B cell (primary cell): ENCODE measurements at regions not wholly inside any gene's neighbourhood (a gene's known extent, or its start where the extent isn't known, plus 50 kb on each side); places are given as distances from the start of the nearest gene placed in this dataset.

ENCODE experiments used
- ATAC-seq: fragments of 200-7000 bp; cut with Tn5 transposase; one replicate; pipeline ENCODE4 v1.10.0; 2021; ENCODE audit warnings: low read depth, mild to moderate bottlenecking, moderate number of reproducible peaks, moderate library complexity
- CTCF ChIA-PET: fragments of 350-600 bp; sonication (Branson Sonifier 250); formaldehyde crosslinking; loops from one replicate; lab custom pipeline; 2021; ENCODE audit warnings: antibody characterized with exemption, inconsistent platforms; lab: Charles Lee
- POLR2A ChIA-PET: fragments of 350-600 bp; sonication (Branson Sonifier 250); formaldehyde crosslinking; loops from one replicate; lab custom pipeline; 2021; ENCODE audit warnings: antibody characterized with exemption; lab: Charles Lee
- DNase-seq: peaks from one replicate; pipeline ENCODE4 v3.0.0; 2013
- H2AFZ ChIP-seq: 2 replicates; pipeline ENCODE4 v1.6.1; 2012; ENCODE audit warnings: mild to moderate bottlenecking, low read depth, low read length; ENCODE audit not compliant: insufficient read depth, poor library complexity, severe bottlenecking
- H3K27ac ChIP-seq, 2 donors: 1 replicate in 1 of 2; 2 replicates in 1 of 2; pipeline ENCODE4 v1.5.1; 2012 to 2013; ENCODE audit warnings: low read length in 2 of 2, mild to moderate bottlenecking in 2 of 2, moderate library complexity in 1 of 2
- H3K27me3 ChIP-seq, 4 experiments: fragments of 200-600 bp in 1 of 4; sonication (generic) in 1 of 4; replicated peaks in 1 of 4; 1 replicate in 2 of 4; 2 replicates in 2 of 4; pipeline versions ENCODE4 v1.6.1 to v1.7.0; 2013 to 2016; ENCODE audit warnings: low read length in 3 of 4, mild to moderate bottlenecking in 2 of 4, mixed read lengths in 1 of 4, moderate library complexity in 1 of 4; ENCODE audit not compliant: insufficient read depth in 4 of 4, control insufficient read depth in 3 of 4; ENCODE audit errors: control extremely low read depth in 1 of 4
- H3K36me3 ChIP-seq, 2 experiments: replicated peaks in 1 of 2; 1 replicate in 1 of 2; 2 replicates in 1 of 2; pipeline versions ENCODE4 v1.6.1 to v1.7.1; 2013; ENCODE audit warnings: low read length in 1 of 2; ENCODE audit not compliant: insufficient read depth in 2 of 2, control insufficient read depth in 1 of 2; ENCODE audit errors: control extremely low read depth in 1 of 2, extremely low read depth in 1 of 2
- H3K4me1 ChIP-seq, 2 donors: fragments of 200-600 bp in 1 of 2; sonication (generic) in 1 of 2; 1 replicate in 1 of 2; 2 replicates in 1 of 2; pipeline versions ENCODE4 v1.5.1 to v1.6.1; 2013 to 2017; ENCODE audit warnings: low read length in 2 of 2; ENCODE audit not compliant: control insufficient read depth in 2 of 2, insufficient read depth in 2 of 2
- H3K4me2 ChIP-seq: replicated peaks from 2 replicates; pipeline ENCODE3; 2012; ENCODE audit warnings: mild to moderate bottlenecking, low read depth, low read length; ENCODE audit not compliant: poor library complexity, severe bottlenecking
- H3K4me3 ChIP-seq, 5 experiments: fragments of 200-600 bp in 1 of 5; sonication (generic) in 1 of 5; 1 replicate in 3 of 5; 2 replicates in 2 of 5; pipeline versions ENCODE4 v1.5.1 to v1.7.0; 2011 to 2016; ENCODE audit warnings: low read length in 4 of 5, mild to moderate bottlenecking in 4 of 5, low read depth in 2 of 5, control low read depth in 1 of 5, moderate library complexity in 1 of 5; ENCODE audit not compliant: insufficient read depth in 1 of 5; ENCODE audit errors: control extremely low read depth in 1 of 5, extremely low read depth in 1 of 5
- H3K79me2 ChIP-seq: fragments of 200-600 bp; sonication (generic); one replicate; pipeline ENCODE4 v1.6.0; 2016; ENCODE audit warnings: low read length; ENCODE audit not compliant: control insufficient read depth, insufficient read depth
- H3K9ac ChIP-seq: fragments of 200-600 bp; sonication (generic); 2 replicates; pipeline ENCODE4 v1.6.1; 2017; ENCODE audit warnings: mild to moderate bottlenecking, low read length, moderate library complexity
- H3K9me3 ChIP-seq, 3 donors: one replicate each; pipeline versions ENCODE4 v1.6.1 to v1.7.1; 2013; ENCODE audit warnings: low read length in 2 of 3; ENCODE audit not compliant: control insufficient read depth in 2 of 3, insufficient read depth in 1 of 3; ENCODE audit errors: control extremely low read depth in 1 of 3
- H4K20me1 ChIP-seq: 2 replicates; pipeline ENCODE4 v1.6.0; 2012; ENCODE audit warnings: mild to moderate bottlenecking, low read length; ENCODE audit not compliant: insufficient read depth, control insufficient read depth, poor library complexity, severe bottlenecking
- H3K27ac Mint-ChIP-seq: one replicate; pipeline ENCODE4 v1.8.0; 2021; ENCODE audit warnings: mixed read lengths
- H3K27me3 Mint-ChIP-seq: one replicate; pipeline ENCODE4 v1.8.0; 2021; ENCODE audit warnings: mixed read lengths
- H3K4me1 Mint-ChIP-seq: one replicate; pipeline ENCODE4 v1.8.0; 2021; ENCODE audit warnings: mixed read lengths
- H3K4me3 Mint-ChIP-seq: one replicate; pipeline ENCODE4 v1.8.0; 2021; ENCODE audit warnings: mixed read lengths
- H3K9me3 Mint-ChIP-seq: one replicate; pipeline ENCODE4 v1.8.0; 2022; ENCODE audit warnings: mixed read lengths; ENCODE audit not compliant: insufficient read depth
- EZH2 ChIP-seq: IDR thresholded peaks from 2 replicates; pipeline ENCODE4 v1.6.1; 2012; ENCODE audit warnings: borderline replicate concordance, low read depth, mild to moderate bottlenecking, moderate library complexity, low read length; ENCODE audit not compliant: insufficient read depth, poor library complexity, severe bottlenecking
- WGBS: methylation state at CpG from one replicate; pipeline ENCODE4 v1.1.5; 2013; ENCODE audit warnings: missing lambda C conversion rate; ENCODE audit not compliant: insufficient coverage; 5-methylcytosine and 5-hydroxymethylcytosine counted together
- intact Hi-C: fragments of 100-400 bp; cut with micrococcal nuclease; formaldehyde crosslinking; loops from one replicate; pipeline ENCODE4 v1.10.0; 2022
- TF ChIP-seq, protein P1 (sequence below): fragments of 200-600 bp; IDR thresholded peaks from one replicate; pipeline ENCODE4 v1.8.0; 2022; ENCODE audit warnings: antibody characterized with exemption, mild to moderate bottlenecking

DNA sequence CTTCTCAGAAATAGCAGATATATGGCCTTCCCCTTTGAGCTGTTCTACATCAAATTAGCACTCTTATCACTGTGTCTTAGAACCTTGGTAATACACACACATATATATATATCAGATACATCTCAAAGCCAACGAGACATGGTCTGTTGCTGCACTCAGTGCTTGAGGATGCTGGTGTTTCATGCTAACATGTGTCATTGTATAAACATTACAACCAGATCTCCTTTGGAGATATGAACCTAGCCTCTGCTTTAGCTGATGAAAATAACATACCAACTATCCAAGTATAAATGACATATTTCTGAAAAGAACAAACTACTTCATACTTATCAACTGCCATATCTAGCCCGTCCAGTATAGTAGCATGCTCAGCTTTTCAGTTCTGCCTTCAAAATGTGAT lies 226.7 kb upstream of the HNRNPA3 start:
- Histone ChIP-seq H3K79me2 (no peaks in the 10 kb centered on the region), H3K4me2 (no peak overlapping the region), H3K9me3 (no peaks in the 10 kb centered on the region), H3K36me3 (no peaks in the 10 kb centered on the region), H3K9ac (no peak overlapping the region), H3K27me3 (peaks cover 0 to 4% (median 0%) of the 10 kb centered on the region in 4 experiments), H3K27ac (no peak overlapping the region), H3K4me3 (no peak overlapping the region), H4K20me1 (no peaks in the 10 kb centered on the region), H2AFZ (no peak overlapping the region), H3K4me1 (no peaks in the 10 kb centered on the region)
- intact Hi-C loops, result no loop called here
- no peak for DNase-seq
- Mint-ChIP-seq H3K27ac (no peak overlapping the region), H3K9me3 (no peaks in the 10 kb centered on the region), H3K4me3 (no peak overlapping the region), H3K27me3 (peaks cover 39% of the 10 kb centered on the region), H3K4me1 (no peaks in the 10 kb centered on the region)
- WGBS, result no CpG with 5 or more reads among the region's 2 CpGs
- ChIA-PET CTCF (no interaction called here), POLR2A (no interaction called here)
- TF ChIP-seq, protein P1, sequence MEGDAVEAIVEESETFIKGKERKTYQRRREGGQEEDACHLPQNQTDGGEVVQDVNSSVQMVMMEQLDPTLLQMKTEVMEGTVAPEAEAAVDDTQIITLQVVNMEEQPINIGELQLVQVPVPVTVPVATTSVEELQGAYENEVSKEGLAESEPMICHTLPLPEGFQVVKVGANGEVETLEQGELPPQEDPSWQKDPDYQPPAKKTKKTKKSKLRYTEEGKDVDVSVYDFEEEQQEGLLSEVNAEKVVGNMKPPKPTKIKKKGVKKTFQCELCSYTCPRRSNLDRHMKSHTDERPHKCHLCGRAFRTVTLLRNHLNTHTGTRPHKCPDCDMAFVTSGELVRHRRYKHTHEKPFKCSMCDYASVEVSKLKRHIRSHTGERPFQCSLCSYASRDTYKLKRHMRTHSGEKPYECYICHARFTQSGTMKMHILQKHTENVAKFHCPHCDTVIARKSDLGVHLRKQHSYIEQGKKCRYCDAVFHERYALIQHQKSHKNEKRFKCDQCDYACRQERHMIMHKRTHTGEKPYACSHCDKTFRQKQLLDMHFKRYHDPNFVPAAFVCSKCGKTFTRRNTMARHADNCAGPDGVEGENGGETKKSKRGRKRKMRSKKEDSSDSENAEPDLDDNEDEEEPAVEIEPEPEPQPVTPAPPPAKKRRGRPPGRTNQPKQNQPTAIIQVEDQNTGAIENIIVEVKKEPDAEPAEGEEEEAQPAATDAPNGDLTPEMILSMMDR, result no peak
- no peak for TF ChIP-seq EZH2
- no peak for ATAC-seq

DNA sequence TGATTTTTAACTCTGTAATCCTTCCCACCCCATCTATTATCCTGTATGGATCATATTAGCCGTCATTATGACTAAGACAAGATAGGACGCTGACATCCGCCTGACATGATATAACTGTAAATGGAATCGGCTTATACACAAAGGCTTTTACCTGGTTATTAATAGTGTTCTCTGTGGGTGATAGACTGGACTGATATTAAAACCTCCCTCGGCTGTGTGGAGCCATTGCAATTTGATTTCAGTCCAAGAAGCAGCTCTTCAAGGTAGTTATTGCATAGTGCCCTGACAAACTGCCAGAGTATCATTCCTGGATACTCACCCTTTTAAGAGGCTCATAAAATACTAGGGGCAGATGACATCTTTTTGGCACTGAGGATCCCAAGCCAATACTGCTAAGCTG lies 226.1 kb upstream of the HNRNPA3 start:
- H3K27me3 Mint-ChIP-seq, result peaks cover 43% of the 10 kb centered on the region
- no peak for DNase-seq

More for the DNA sequence above, 226.1 kb upstream of the HNRNPA3 start:
- Histone ChIP-seq H2AFZ (no peak overlapping the region), H3K4me3 (no peak overlapping the region), H4K20me1 (no peaks in the 10 kb centered on the region), H3K9me3 (no peaks in the 10 kb centered on the region), H3K27me3 (peaks cover 0 to 3% (median 0%) of the 10 kb centered on the region in 4 experiments), H3K79me2 (no peaks in the 10 kb centered on the region), H3K4me1 (no peaks in the 10 kb centered on the region), H3K36me3 (no peaks in the 10 kb centered on the region), H3K4me2 (no peak overlapping the region), H3K27ac (no peak overlapping the region), H3K9ac (no peak overlapping the region)
- TF ChIP-seq, protein P1, result no peak
- no peak for TF ChIP-seq EZH2
- Mint-ChIP-seq H3K4me1 (no peaks in the 10 kb centered on the region), H3K9me3 (no peaks in the 10 kb centered on the region), H3K27ac (no peak overlapping the region), H3K4me3 (no peak overlapping the region)
- no peak for ATAC-seq
- no CpG with 5 or more reads among the region's 5 CpGs for WGBS
- intact Hi-C loops, result no loop called here
- CTCF ChIA-PET, result no interaction called here
- POLR2A ChIA-PET, result no interaction called here
